Tibial artery (tissue), 4 donors: ENCODE measurements at regions not wholly inside any gene's neighbourhood (a gene's known extent, or its start where the extent isn't known, plus 50 kb on each side); places are given as distances from the start of the nearest gene placed in this dataset.

ENCODE experiments used
- DNase-seq, 2 donors: peaks; one replicate each; pipeline ENCODE4 v3.0.0-alpha.2; 2019
- H3K27ac ChIP-seq, 2 donors: fragments of 200-600 bp; sonication (generic) in 1 of 2; 1 replicate in 1 of 2; 2 replicates in 1 of 2; pipeline ENCODE4 v1.5.1; 2018 to 2019; ENCODE audit warnings: mild to moderate bottlenecking in 1 of 2
- H3K27me3 ChIP-seq, 2 donors: fragments of 200-600 bp; sonication (generic) in 1 of 2; one replicate each; pipeline versions ENCODE4 v1.5.1 to v1.6.0; 2016 to 2019
- H3K36me3 ChIP-seq, 3 donors: fragments of 200-600 bp; sonication (generic) in 2 of 3; one replicate each; pipeline ENCODE4 v1.5.1; 2016 to 2019; ENCODE audit warnings: mild to moderate bottlenecking in 2 of 3
- H3K4me1 ChIP-seq, 4 donors: fragments of 200-600 bp; sonication (generic) in 2 of 4; 1 replicate in 3 of 4; 2 replicates in 1 of 4; pipeline ENCODE4 v1.5.1; 2016 to 2019
- H3K4me3 ChIP-seq, 2 donors: fragments of 200-600 bp; sonication (generic) in 1 of 2; 1 replicate in 1 of 2; 2 replicates in 1 of 2; pipeline ENCODE4 v1.5.1; 2018 to 2019; ENCODE audit warnings: mild to moderate bottlenecking in 2 of 2
- H3K9me3 ChIP-seq, 3 donors: fragments of 200-600 bp; sonication (generic) in 1 of 3; one replicate each; pipeline ENCODE4 v1.5.1; 2016 to 2019
- intact Hi-C: fragments of 100-400 bp; cut with DNase I; formaldehyde crosslinking; loops from one replicate; pipeline ENCODE4 v1.15.0; 2023; ENCODE audit warnings: low total_unique reads
- TF ChIP-seq, protein P1 (sequence below), 2 experiments: fragments of 200-600 bp in 1 of 2; fragments of 450-650 bp in 1 of 2; IDR thresholded peaks; one replicate each; pipeline ENCODE4 v1.5.1; 2017 to 2019; ENCODE audit warnings: antibody characterized with exemption in 2 of 2, mild to moderate bottlenecking in 1 of 2, moderate library complexity in 1 of 2

DNA sequence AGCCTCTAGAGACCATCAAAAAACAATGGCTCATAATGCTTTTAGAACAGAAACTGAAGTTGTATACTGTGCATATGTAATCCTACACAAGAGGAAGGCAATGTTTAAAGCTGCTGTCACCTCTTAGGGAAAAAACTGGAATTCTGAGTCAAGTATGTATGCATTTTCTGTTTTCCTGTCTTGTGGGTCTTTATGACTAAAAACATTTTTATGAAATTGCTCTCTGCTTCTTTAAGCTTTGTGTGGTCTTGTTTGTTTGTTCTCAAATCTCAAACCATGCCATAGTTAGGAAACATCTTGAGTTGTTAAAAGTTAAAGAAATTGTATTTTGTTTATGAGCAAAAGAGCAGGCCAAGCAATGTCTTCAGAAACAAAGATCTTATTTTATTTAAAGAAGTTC lies 80.9 kb upstream of the SOX2 start:
- TF ChIP-seq, protein P1, sequence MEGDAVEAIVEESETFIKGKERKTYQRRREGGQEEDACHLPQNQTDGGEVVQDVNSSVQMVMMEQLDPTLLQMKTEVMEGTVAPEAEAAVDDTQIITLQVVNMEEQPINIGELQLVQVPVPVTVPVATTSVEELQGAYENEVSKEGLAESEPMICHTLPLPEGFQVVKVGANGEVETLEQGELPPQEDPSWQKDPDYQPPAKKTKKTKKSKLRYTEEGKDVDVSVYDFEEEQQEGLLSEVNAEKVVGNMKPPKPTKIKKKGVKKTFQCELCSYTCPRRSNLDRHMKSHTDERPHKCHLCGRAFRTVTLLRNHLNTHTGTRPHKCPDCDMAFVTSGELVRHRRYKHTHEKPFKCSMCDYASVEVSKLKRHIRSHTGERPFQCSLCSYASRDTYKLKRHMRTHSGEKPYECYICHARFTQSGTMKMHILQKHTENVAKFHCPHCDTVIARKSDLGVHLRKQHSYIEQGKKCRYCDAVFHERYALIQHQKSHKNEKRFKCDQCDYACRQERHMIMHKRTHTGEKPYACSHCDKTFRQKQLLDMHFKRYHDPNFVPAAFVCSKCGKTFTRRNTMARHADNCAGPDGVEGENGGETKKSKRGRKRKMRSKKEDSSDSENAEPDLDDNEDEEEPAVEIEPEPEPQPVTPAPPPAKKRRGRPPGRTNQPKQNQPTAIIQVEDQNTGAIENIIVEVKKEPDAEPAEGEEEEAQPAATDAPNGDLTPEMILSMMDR (IDR thresholded peaks at IDR 0.05) = no peak
- intact Hi-C loops = no loop called here
- Histone ChIP-seq H3K4me1 (no peaks in the 10 kb centered on the region), H3K27me3 (no peaks in the 10 kb centered on the region), H3K4me3 (no peak overlapping the region), H3K9me3 (no peaks in the 10 kb centered on the region), H3K36me3 (no peaks in the 10 kb centered on the region), H3K27ac (no peak overlapping the region)
- DNase-seq = no peak

DNA sequence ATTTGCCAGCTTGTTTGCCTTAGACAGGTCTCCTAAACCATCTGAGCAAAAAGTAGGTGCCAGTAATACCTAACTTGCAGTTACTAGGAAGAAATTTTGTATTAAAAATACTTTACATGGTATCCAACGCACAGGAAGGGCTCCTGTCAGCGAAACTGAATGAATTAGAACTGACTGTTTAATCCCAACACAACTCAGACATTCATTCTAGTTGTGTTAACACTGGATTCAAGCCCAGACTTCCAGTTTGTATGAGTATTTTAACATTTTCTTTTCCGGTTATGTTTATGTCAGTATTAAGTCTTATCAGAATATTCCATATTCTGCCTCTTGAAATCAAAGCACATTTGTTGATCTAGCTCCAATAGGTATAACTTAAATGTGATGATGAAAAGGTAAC lies 82.0 kb upstream of the SOX2 start:
- intact Hi-C loops = no loop called here
- no peak for DNase-seq
- Histone ChIP-seq H3K27ac (no peak overlapping the region), H3K27me3 (no peaks in the 10 kb centered on the region), H3K36me3 (no peaks in the 10 kb centered on the region), H3K9me3 (no peaks in the 10 kb centered on the region), H3K4me3 (no peak overlapping the region), H3K4me1 (no peaks in the 10 kb centered on the region)
- TF ChIP-seq, protein P1 (IDR thresholded peaks at IDR 0.05) = no peak

DNA sequence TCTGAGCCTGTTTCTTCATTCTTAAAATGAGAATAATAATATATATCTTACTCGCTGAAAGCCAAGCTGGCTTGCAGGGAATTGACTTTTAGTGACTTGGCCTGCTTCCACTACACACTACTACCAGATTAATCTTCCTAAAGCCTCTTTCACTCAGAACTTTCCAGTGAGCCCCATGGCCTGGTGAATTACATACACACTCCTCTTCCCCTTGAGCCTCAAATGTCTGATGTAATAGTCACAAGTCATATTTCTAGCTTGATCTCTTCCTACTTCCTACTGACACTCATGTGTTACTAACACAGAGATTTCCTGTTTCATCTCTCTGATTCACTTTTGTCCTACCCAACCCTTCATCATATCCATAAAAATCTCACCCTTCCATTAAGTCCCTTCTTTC lies 82.7 kb upstream of the SOX2 start:
- TF ChIP-seq, protein P1 (IDR thresholded peaks at IDR 0.05) = no peak
- no peak for DNase-seq
- no peak overlapping the region for H3K27ac ChIP-seq

DNA sequence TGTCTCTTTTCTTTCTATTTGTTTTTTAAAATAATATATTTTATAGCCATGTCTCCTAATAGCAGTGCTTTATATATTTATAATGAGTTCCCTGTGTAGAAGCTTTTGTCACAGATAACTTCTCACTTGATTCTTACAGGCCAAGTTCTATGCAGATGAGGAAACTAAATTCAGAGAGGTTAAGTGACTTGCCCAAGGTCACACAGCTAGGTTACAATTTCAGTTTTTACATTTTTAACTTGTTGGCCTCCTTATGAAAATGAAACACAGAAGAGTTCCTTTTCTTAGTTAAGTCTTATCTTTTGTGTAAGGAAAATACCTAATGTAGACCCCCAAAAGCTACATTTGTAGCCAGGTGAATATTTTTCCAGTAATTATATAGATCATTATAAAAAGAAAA lies 83.3 kb upstream of the SOX2 start:
- H3K36me3 ChIP-seq = no peaks in the 10 kb centered on the region
- no peak overlapping the region for H3K4me3 ChIP-seq
- H3K27ac ChIP-seq = no peak overlapping the region
- no peaks in the 10 kb centered on the region for H3K4me1 ChIP-seq
- intact Hi-C loops = no loop called here
- H3K9me3 ChIP-seq = no peaks in the 10 kb centered on the region
- TF ChIP-seq, protein P1 (IDR thresholded peaks at IDR 0.05) = no peak
- no peak for DNase-seq
- H3K27me3 ChIP-seq = no peaks in the 10 kb centered on the region

More for the DNA sequence above, 82.7 kb upstream of the SOX2 start:
- intact Hi-C loops = no loop called here
- Histone ChIP-seq H3K4me1 (no peaks in the 10 kb centered on the region), H3K4me3 (no peak overlapping the region), H3K27me3 (no peaks in the 10 kb centered on the region), H3K9me3 (no peaks in the 10 kb centered on the region), H3K36me3 (no peaks in the 10 kb centered on the region)

DNA sequence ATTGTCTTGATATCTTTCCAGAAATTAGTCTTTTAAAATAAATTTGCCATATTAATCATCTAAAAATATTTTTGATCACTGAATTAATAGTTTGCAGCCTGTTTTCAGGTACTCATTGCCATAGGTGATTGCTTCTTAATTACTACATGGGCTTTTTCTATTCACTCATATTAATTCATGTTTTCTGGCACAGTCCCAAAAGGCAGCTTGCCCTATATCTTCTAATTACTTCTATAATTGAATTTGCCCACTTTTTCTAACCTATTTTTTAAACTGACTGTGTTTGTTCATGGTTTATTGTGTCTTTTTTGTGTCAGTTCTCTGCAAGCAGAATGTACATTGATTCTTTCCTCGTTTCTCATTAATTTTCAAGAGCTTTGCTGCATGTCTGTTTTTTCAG lies 85.7 kb upstream of the SOX2 start:
- H3K4me1 ChIP-seq = no peaks in the 10 kb centered on the region
- TF ChIP-seq, protein P1 (IDR thresholded peaks at IDR 0.05) = no peak
- H3K27me3 ChIP-seq = no peaks in the 10 kb centered on the region
- DNase-seq = no peak
- no peaks in the 10 kb centered on the region for H3K36me3 ChIP-seq
- no peaks in the 10 kb centered on the region for H3K9me3 ChIP-seq
- H3K4me3 ChIP-seq = no peak overlapping the region
- intact Hi-C loops = no loop called here
- no peak overlapping the region for H3K27ac ChIP-seq
